ENCODE measurements at regions not wholly inside any gene's neighbourhood (a gene's known extent, or its start where the extent isn't known, plus 50 kb on each side); places are given as distances from the start of the nearest gene placed in this dataset.

GRCh38 chr9:80732506-80732905 lies 956.8 kb downstream of the TLE1 start:
- TF ChIP-seq CTCF (conservative IDR thresholded peaks at IDR 0.05) = no peak
- no peak for TF ChIP-seq ZFX (IDR thresholded peaks at IDR 0.05)

All from C4-2B (cell line).